ENCODE measurements at regions not wholly inside any gene's neighbourhood (a gene's known extent, or its start where the extent isn't known, plus 50 kb on each side); places are given as distances from the start of the nearest gene placed in this dataset.

GRCh38 chr10:105982735-105983134, 1181.8 kb downstream of the SORCS1 start:
- no peak for DNase-seq (ENCODE audit: low spot score)

- DNase-seq (ENCODE audit: low spot score) = no peak
Observed at GRCh38 chr10:105981679-105982078, 1182.8 kb downstream of the SORCS1 start.

- DNase-seq (ENCODE audit: low spot score) = no peak
Observed at GRCh38 chr10:105974803-105975456, 1189.6 kb downstream of the SORCS1 start.

DNA sequence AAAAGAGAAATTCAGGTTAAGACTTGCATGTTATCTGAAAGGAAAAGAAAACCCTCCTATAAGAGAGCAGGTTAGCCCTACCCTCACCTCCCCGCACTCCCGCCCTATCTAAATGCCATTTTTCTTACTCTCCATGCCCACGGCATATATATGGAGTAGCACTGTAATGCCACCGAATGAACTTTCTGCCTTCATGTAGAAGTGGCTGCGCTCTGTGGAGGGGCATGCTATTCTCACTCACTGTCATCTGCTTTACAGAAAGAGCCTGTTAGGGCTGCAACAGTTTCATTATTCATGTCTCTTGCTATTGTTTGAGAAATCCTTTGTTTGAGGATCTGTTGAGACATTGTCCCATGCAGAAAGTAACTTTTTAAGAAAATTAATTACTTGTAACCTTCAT, 1190.6 kb downstream of the SORCS1 start:
- no peak for DNase-seq (ENCODE audit: low spot score)

DNA sequence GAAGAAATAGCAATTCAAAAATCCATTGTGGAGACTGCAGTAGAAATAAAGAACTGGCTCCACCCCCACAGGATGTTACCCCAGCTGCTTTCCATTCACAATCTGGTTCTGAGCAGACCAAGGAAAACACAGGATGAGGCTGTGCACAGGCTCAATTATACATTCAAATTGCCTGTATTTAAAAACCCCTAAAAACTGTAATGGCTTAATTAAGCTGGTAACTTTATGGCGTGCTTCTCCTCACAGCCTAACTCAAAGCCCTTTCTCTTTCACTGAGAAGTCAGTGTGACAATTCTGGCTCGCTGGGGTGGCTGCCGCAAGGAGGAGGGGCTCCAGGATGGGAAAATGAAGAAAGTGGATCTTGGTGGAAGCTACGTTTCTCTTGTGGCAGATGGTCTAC, 1191.1 kb downstream of the SORCS1 start:
- DNase-seq (ENCODE audit: low spot score) = no peak

- DNase-seq (ENCODE audit: low spot score) = no peak
Observed at GRCh38 chr10:105971460-105971859, 1193.0 kb downstream of the SORCS1 start.

DNA sequence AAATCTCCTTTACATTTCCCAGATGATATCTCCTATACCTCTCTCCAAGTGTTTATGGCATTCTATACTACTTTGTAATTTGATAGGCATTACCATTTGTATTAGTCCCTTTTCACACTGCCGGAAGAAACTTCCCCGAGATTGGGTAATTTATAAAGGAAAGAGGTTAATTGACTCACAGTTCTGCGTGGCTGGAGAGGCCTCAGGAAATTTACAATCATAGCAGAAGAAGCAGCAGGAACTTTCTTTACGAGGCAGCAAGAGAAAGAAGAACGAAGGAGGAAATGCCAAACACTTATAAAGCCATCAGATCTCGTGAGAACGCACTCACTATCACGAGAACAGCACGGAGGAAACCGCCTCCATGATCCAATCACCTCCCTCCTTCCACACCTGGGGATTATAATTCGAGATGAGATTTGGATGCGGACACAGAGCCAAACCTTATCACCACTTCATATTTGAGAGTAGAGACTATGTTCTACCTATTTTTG, 1194.6 kb downstream of the SORCS1 start:
- no peak for DNase-seq (ENCODE audit: low spot score)

- DNase-seq (ENCODE audit: low spot score) = no peak
Observed at GRCh38 chr10:105968666-105969065, 1195.8 kb downstream of the SORCS1 start.

- DNase-seq (ENCODE audit: low spot score) = no peak
Observed at GRCh38 chr10:105967256-105967655, 1197.2 kb downstream of the SORCS1 start.

DNA sequence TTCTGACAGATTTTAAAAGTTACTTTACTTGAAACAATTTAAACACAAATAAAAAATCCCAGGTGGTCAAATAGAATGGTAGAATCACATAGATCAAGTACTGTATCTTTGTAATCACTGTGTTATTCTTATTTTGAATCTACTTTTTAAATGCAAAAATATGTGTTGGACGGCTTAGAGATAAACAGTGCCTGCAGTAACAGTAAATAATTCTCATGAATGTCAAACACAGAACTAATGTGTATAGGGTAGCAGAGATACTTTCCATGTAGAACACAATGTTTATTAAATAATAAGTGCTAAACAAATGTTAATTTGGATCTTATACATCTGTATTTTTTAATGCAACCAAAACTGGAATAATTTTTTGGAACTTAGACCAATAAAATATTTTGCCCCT, 1199.4 kb downstream of the SORCS1 start:
- no peak for DNase-seq (ENCODE audit: low spot score)

- DNase-seq (ENCODE audit: low spot score) = no peak
Observed at GRCh38 chr10:105964009-105964408, 1200.5 kb downstream of the SORCS1 start.

GRCh38 chr10:105963334-105963884, 1201.1 kb downstream of the SORCS1 start:
- DNase-seq (ENCODE audit: low spot score) = no peak

DNA sequence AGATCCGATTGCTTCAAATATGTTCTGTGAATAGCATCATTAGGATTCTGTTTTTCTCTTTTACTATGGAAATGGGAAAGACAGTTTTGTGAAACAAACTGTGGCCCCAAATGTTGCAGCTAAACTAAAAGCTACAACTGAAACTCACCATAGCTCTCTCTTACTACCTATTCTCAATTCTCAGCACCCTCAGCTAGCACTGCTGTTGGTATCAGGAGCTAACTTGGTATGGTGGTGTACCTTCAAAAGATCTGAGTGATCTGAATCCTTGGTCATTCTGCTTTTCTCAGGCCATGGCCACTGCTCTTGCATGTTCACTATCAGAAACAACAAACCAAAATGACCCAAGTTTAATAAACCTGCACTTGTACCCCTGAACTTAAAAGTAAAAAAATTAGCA, 1208.0 kb downstream of the SORCS1 start:
- DNase-seq (ENCODE audit: low spot score) = no peak

GRCh38 chr10:105953861-105954260, 1210.6 kb downstream of the SORCS1 start:
- DNase-seq (ENCODE audit: low spot score) = no peak

DNA sequence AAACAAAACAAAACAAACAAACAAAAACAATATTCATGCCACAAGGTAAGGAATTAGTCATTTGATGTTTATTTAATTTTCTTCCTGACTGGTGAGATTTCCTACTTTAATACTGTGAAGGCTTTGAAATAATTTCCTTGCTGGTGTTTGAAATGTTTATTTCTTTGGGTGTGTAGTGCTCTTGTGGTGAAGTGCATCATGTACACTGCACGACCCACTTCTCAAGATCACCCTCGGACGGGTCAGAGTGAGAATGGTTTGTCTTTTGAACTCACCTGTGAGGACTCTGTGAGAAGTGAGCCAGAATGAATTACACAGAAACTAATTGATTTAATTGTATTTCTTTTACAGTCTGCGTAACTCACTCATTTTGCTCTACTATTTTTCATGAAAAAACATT, 1211.5 kb downstream of the SORCS1 start:
- DNase-seq (ENCODE audit: low spot score) = no peak

DNA sequence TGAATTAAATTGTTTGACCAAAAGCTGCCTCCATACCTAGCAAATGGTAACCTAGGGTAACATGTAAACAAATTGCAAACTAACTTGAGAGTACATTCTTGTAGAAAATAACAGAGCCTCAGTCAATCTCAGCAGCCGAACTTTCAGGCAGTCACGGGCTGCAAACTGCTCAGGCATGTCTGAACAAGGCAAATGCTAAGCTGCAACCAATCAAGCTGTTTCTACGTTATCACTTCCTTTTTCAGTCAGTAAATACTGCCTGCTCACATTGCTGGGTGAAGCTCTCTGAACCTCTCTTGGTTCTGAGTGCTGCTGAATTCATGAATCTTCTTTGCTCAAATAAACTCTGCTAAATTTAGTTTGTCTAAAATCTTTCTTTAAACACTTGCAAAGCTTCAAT, 1212.4 kb downstream of the SORCS1 start:
- DNase-seq (ENCODE audit: low spot score) = no peak

- peak; percentile 13 for DNase-seq (ENCODE audit: low spot score)
Observed at GRCh38 chr10:105950410-105950809, 1214.1 kb downstream of the SORCS1 start.

DNA sequence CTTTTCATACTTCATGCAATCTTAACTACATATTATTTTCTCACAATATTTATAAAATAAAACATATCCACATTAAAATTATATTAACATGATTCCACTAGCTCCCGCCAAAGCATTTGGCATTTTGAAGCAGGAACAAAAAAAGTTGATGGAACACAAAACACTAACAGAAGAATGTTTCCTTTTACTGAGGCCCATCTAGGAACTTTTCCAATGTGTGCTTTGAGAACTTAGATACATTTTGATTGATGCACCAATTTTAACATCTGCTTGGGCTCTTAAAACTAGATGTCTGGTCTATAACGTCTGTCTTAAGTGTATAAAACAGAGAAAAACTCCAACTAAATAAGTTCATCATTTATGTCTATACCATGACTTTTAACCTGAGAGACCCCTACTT, 1214.8 kb downstream of the SORCS1 start:
- no peak for DNase-seq (ENCODE audit: low spot score)

GRCh38 chr10:105925045-105925785, 1239.3 kb downstream of the SORCS1 start:
- no peak for DNase-seq (ENCODE audit: low spot score)

DNA sequence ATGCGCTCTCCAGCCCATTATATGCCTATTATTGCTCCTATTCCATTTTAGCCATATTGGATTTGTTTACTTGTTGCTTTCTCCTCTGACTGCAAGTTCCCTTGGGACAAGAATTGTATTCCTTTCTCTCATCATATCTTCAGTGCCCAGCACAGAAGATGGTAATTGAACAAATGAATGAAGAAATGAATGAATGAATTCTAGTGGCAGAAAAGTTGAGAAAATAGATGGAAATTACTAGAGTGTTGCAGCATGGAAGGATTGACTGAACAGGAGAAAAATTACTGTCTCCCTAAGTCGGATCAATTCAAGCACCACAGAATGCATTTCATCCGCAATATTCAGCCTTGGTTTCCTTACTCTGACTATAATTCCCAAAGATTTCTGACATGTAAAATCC, 1243.2 kb downstream of the SORCS1 start:
- DNase-seq (ENCODE audit: low spot score) = no peak

DNA sequence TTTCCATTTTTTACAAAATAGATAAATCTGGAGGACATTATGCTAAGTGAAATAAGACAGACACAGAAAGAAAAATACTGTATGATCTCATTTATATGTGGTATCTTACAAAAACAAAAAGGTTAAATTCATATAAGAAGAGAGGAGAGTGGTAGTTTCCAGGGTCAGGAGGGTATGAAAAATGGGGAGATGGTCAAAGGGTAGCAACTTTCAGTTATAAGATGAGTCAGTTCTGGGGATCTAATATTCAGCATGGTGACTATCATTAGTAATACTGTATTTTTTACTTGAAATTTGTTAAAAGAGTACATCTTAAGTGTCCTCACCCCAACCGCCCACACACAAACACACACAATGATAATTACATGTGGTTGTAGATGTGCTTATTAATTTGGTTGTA, 1250.1 kb downstream of the SORCS1 start:
- no peak for DNase-seq (ENCODE audit: low spot score)

DNA sequence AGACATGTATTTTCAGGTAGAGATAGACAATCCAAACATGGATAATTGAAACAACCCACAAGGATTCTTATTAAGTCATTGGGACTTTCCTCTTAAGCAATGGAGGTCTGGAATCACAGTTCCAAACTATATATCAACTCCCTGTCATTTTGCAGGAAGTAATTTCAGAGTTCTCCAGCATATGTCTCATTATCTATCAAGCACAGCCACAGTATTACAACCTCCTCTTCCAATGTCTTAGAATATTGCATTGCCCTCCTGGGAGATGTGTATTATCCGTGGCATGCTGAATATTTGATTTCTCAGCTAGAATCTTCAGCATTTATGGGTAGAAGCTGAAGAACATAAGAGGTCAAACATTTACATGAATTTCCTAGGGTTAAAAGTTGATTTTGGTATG, 1255.8 kb downstream of the SORCS1 start:
- DNase-seq (ENCODE audit: low spot score) = no peak

DNA sequence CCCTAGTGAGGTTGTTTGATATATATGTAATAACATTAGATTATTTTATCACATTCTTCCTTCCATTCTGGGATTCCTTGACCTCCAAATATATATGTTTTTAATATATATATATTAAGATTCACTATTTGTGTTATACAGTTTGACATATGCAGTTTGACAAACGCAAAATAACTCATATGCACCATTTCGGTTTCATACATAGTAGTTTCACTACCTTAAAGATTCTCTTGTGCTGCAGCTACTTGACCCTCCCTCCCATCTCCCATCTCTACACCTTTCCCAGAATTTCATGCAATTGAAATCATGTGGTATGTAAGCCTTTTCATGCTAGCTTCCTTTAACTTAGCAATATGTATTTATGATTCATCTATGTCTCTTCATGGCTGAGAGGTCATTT, 1244.4 kb downstream of the SORCS3 start:
- DNase-seq (ENCODE audit: low spot score) = no peak

Measured in CD4-positive, alpha-beta T cell treated with Interleukin-2 at 100 ng/mL for 4 hours (primary cell).